ENCODE measurements at regions not wholly inside any gene's neighbourhood (a gene's known extent, or its start where the extent isn't known, plus 50 kb on each side); places are given as distances from the start of the nearest gene placed in this dataset.

- no peaks in the 10 kb centered on the region for H3K27me3 Mint-ChIP-seq
- peaks cover 19% of the 10 kb centered on the region for H3K9me3 Mint-ChIP-seq
- no peak overlapping the region for H3K4me3 Mint-ChIP-seq
- H3K36me3 Mint-ChIP-seq: no peaks in the 10 kb centered on the region
- peaks cover 4% of the 10 kb centered on the region for H3K4me1 Mint-ChIP-seq (ENCODE audit: unreplicated experiment)
- no peak for TF ChIP-seq CTCF (conservative IDR thresholded peaks at IDR 0.05)
- DNase-seq (ENCODE audit: extremely low spot score, unreplicated experiment): no peak
- H3K27ac Mint-ChIP-seq: no peak overlapping the region
These were observed 558.1 kb upstream of the MDFIC2 start for GRCh38 chr3:70870576-70870975.

GRCh38 chr3:70868561-70868960 lies 556.1 kb upstream of the MDFIC2 start:
- H3K9me3 Mint-ChIP-seq: peaks cover 24% of the 10 kb centered on the region
- H3K27ac Mint-ChIP-seq: no peak overlapping the region
- H3K27me3 Mint-ChIP-seq: no peaks in the 10 kb centered on the region
- H3K36me3 Mint-ChIP-seq: no peaks in the 10 kb centered on the region
- no peak for TF ChIP-seq CTCF (conservative IDR thresholded peaks at IDR 0.05)
- no peaks in the 10 kb centered on the region for H3K4me1 Mint-ChIP-seq (ENCODE audit: unreplicated experiment)
- no peak for DNase-seq (ENCODE audit: extremely low spot score, unreplicated experiment)
- H3K4me3 Mint-ChIP-seq: no peak overlapping the region

- no peak overlapping the region for H3K4me3 Mint-ChIP-seq
- TF ChIP-seq CTCF (conservative IDR thresholded peaks at IDR 0.05): no peak
These were observed 550.6 kb upstream of the MDFIC2 start for GRCh38 chr3:70863049-70863448.

GRCh38 chr3:70861855-70862254 lies 549.4 kb upstream of the MDFIC2 start:
- Mint-ChIP-seq H3K27ac (no peak overlapping the region), H3K9me3 (peaks cover 8% of the 10 kb centered on the region), H3K27me3 (peaks cover 3% of the 10 kb centered on the region), H3K4me3 (no peak overlapping the region), H3K36me3 (no peaks in the 10 kb centered on the region), H3K4me1 (ENCODE audit: unreplicated experiment) (no peaks in the 10 kb centered on the region)
- no peak for DNase-seq (ENCODE audit: extremely low spot score, unreplicated experiment)
- no peak for TF ChIP-seq CTCF (conservative IDR thresholded peaks at IDR 0.05)

More at GRCh38 chr3:70863049-70863448, 550.6 kb upstream of the MDFIC2 start:
- DNase-seq (ENCODE audit: extremely low spot score, unreplicated experiment): no peak
- H3K27me3 Mint-ChIP-seq: peaks cover 3% of the 10 kb centered on the region
- no peaks in the 10 kb centered on the region for H3K4me1 Mint-ChIP-seq (ENCODE audit: unreplicated experiment)
- no peaks in the 10 kb centered on the region for H3K36me3 Mint-ChIP-seq
- H3K9me3 Mint-ChIP-seq: peaks cover 8% of the 10 kb centered on the region
- no peak overlapping the region for H3K27ac Mint-ChIP-seq

- no peaks in the 10 kb centered on the region for H3K36me3 Mint-ChIP-seq
These were observed 548.8 kb upstream of the MDFIC2 start for GRCh38 chr3:70861234-70861633.

More at GRCh38 chr3:70861234-70861633, 548.8 kb upstream of the MDFIC2 start:
- H3K4me1 Mint-ChIP-seq (ENCODE audit: unreplicated experiment): no peaks in the 10 kb centered on the region
- H3K9me3 Mint-ChIP-seq: peaks cover 8% of the 10 kb centered on the region
- no peak overlapping the region for H3K27ac Mint-ChIP-seq
- peaks cover 3% of the 10 kb centered on the region for H3K27me3 Mint-ChIP-seq
- H3K4me3 Mint-ChIP-seq: no peak overlapping the region
- DNase-seq (ENCODE audit: extremely low spot score, unreplicated experiment): no peak
- TF ChIP-seq CTCF (conservative IDR thresholded peaks at IDR 0.05): no peak
